ENCODE measurements at regions not wholly inside any gene's neighbourhood (a gene's known extent, or its start where the extent isn't known, plus 50 kb on each side); places are given as distances from the start of the nearest gene placed in this dataset.

DNA sequence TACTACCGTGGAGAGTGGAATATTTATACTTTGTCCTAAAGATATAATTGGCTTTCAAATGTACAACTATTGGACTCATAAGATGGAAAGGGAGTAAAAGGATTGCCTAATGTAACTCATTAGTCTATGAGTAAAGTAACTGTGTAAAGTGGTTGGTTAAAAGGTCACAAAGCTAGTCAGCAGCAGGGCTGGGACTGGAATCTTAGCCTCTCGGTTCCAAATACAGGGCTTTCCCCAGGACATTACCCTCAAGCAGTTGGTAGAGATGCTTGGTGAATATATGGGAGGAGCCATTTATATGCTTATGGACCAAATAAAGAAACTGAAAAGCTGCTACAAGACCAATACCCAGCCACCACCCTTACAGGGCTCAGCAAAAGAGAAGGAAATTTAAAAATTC lies 283.7 kb downstream of the HLX start:
- ChIA-PET POLR2A (no interaction called here), CTCF (no interaction called here)
- no peak for DNase-seq (ENCODE audit: low read depth)
- TF ChIP-seq, protein P1, sequence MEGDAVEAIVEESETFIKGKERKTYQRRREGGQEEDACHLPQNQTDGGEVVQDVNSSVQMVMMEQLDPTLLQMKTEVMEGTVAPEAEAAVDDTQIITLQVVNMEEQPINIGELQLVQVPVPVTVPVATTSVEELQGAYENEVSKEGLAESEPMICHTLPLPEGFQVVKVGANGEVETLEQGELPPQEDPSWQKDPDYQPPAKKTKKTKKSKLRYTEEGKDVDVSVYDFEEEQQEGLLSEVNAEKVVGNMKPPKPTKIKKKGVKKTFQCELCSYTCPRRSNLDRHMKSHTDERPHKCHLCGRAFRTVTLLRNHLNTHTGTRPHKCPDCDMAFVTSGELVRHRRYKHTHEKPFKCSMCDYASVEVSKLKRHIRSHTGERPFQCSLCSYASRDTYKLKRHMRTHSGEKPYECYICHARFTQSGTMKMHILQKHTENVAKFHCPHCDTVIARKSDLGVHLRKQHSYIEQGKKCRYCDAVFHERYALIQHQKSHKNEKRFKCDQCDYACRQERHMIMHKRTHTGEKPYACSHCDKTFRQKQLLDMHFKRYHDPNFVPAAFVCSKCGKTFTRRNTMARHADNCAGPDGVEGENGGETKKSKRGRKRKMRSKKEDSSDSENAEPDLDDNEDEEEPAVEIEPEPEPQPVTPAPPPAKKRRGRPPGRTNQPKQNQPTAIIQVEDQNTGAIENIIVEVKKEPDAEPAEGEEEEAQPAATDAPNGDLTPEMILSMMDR (IDR thresholded peaks at IDR 0.05; ENCODE audit: insufficient read depth, low read depth, low read length): no peak
- H3K36me3 ChIP-seq (ENCODE audit: control insufficient read depth, insufficient read depth, low read length): no peaks in the 10 kb centered on the region
- H3K4me3 ChIP-seq (ENCODE audit: low read depth, low read length): no peak overlapping the region
- no peaks in the 10 kb centered on the region for H3K27me3 ChIP-seq (ENCODE audit: control insufficient read depth, insufficient read depth, low read length)

DNA sequence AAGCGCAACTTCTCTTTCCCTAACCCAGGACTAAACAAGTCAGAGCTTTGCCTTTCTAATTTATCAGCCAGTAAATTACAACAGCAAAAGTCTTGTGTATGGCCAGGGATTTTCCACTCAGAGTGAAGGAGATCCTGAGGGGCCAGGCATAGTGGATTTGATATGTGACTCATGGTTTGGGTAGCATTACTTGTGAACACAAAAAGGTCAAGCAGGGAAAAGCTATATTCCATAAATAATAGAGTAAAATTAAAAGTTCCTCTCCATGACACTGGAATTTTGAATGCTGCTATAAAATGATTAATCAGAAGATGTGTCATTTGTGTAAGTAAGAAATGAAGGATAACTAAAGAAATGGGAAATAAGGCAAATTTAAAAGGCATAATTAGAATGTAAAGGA lies 284.8 kb downstream of the HLX start:
- DNase-seq (ENCODE audit: low read depth): no peak
- no peaks in the 10 kb centered on the region for H3K36me3 ChIP-seq (ENCODE audit: control insufficient read depth, insufficient read depth, low read length)
- ChIA-PET POLR2A (no interaction called here), CTCF (interaction anchor here (1.2 kb wide), 1 partner anchor 11 kb away, joined by 5 read pairs; no protein-coding TSS in a partner anchor)
- H3K4me3 ChIP-seq (ENCODE audit: low read depth, low read length): no peak overlapping the region
- H3K27me3 ChIP-seq (ENCODE audit: control insufficient read depth, insufficient read depth, low read length): no peaks in the 10 kb centered on the region
- TF ChIP-seq, protein P1 (IDR thresholded peaks at IDR 0.05; ENCODE audit: insufficient read depth, low read depth, low read length): no peak

DNA sequence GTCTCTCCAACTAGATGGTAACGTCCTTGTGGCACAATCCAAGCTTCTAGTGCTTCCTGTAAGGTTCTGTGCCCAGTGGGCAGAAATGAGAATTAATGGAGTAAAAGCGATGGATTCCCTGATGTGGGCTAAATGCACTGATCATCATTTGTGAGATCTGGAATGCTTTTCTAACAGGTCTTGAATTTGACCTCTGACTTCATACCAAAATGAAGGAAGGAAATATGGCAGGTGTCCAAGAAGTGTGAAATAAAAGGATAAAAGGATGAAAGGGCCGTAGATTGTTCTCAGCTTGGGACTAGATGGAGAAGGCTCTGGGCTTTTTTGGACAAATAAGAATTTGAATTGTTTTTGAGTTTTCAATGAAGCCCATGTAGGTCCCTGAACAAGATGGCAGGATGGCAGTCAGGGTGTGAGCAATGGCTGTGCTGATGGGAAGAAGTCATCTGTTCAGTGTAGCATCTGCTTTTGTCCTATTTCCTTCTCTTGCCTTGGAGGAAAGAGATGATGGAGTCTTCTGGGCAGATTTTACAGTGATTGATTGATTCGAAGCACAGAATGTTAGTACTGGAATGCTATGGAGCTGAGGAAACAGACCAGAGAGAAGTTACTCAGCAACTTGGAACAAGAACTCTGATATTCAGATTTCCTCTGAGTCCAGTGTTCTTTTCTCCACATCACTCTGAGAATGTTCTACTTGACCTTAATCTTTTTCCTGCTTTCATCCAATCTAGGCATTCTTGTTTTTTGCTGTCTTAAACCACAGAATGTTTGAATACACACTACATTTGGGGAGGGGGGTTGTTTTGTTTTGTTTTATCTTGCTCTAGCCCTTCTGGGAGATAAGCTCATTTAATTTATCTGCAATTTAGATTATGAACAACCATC lies 286.0 kb downstream of the HLX start:
- Histone ChIP-seq H3K36me3 (ENCODE audit: control insufficient read depth, insufficient read depth, low read length) (no peaks in the 10 kb centered on the region), H3K27me3 (ENCODE audit: control insufficient read depth, insufficient read depth, low read length) (no peaks in the 10 kb centered on the region), H3K4me3 (ENCODE audit: low read depth, low read length) (no peak overlapping the region)
- ChIA-PET CTCF (interaction anchor here (0.6 to 2.2 kb wide), 2 partner anchors 38 to 262 kb away, joined by 3 to 7 read pairs; no protein-coding TSS in a partner anchor), POLR2A (interaction anchor here (0.6 kb wide), 1 partner anchor 10 kb away, joined by 3 read pairs; no protein-coding TSS in a partner anchor)
- DNase-seq (ENCODE audit: low read depth): no peak
- TF ChIP-seq, protein P1 (IDR thresholded peaks at IDR 0.05; ENCODE audit: insufficient read depth, low read depth, low read length): no peak

DNA sequence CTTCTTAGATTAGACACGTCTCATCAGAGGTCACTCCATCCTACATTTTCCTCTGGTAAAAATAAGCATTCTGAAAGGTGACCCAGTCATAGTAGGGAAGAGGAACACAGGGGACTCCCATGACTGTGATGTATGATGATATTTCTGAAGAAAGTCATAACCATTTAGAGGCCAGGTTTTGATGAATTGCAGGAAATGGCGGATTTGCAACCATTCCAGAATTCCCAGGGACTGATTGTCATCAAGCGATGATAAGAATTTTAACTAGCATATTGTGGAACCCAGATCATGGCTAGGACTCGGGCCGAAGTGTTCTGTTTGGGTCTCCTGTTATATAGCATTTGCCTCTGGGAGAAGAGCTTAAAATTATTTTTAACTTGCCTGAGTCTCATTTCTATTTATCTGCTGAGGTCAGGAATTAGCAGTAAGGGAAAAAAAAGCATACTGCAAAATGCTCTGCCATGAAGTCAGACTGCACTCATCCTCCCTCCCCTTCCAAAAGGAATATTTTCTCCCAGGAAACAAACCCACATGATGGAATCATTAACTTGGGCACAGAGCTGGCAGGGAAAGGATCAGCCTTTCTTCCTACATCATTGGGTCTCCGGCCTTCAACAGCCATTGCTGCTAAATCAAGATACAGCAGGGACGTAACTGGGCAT lies 286.7 kb downstream of the HLX start:
- ChIA-PET POLR2A (interaction anchor here (0.6 kb wide), 1 partner anchor 11 kb away, joined by 3 read pairs; no protein-coding TSS in a partner anchor), CTCF (interaction anchor here (0.6 to 2.2 kb wide), 2 partner anchors 37 to 263 kb away, joined by 3 to 7 read pairs; no protein-coding TSS in a partner anchor)
- Histone ChIP-seq H3K27me3 (ENCODE audit: control insufficient read depth, insufficient read depth, low read length) (no peaks in the 10 kb centered on the region), H3K36me3 (ENCODE audit: control insufficient read depth, insufficient read depth, low read length) (no peaks in the 10 kb centered on the region), H3K4me3 (ENCODE audit: low read depth, low read length) (no peak overlapping the region)
- TF ChIP-seq, protein P1 (IDR thresholded peaks at IDR 0.05; ENCODE audit: insufficient read depth, low read depth, low read length): no peak
- DNase-seq (ENCODE audit: low read depth): no peak

Data from BJ (cell line).